ENCODE measurements at regions not wholly inside any gene's neighbourhood (a gene's known extent, or its start where the extent isn't known, plus 50 kb on each side); places are given as distances from the start of the nearest gene placed in this dataset.

- TF ChIP-seq CTCF (IDR thresholded peaks at IDR 0.05) (no peak), TCF7L2 (IDR thresholded peaks at IDR 0.05; ENCODE audit: low read depth, low read length) (no peak), POLR2AphosphoS5 (IDR thresholded peaks at IDR 0.05; ENCODE audit: low read depth, low read length) (no peak), REST (IDR thresholded peaks at IDR 0.05; ENCODE audit: insufficient read depth in 1 of 2, low read depth in 2 of 2, low read length in 1 of 2) (no peak), SIN3A (IDR thresholded peaks at IDR 0.05; ENCODE audit: borderline replicate concordance, insufficient read depth, low read depth, low read length) (no peak)
These were observed 150.3 kb downstream of the TLE3 start for GRCh38 chr15:69947394-69947793.
